GM19397 (cell line): ENCODE measurements at regions not wholly inside any gene's neighbourhood (a gene's known extent, or its start where the extent isn't known, plus 50 kb on each side); places are given as distances from the start of the nearest gene placed in this dataset.

Experiments
- ATAC-seq: cut with Tn5 transposase; IDR thresholded peaks from one replicate; pipeline ENCODE4 v1.9.1; 2021; ENCODE audit warnings: mild to moderate bottlenecking, moderate library complexity; ENCODE audit not compliant: unreplicated experiment

GRCh38 chr2:59312967-59313940, 1072.1 kb upstream of the FANCL start:
- ATAC-seq: no peak

GRCh38 chr2:59312029-59312428, 1070.9 kb upstream of the FANCL start:
- ATAC-seq: no peak

- no peak for ATAC-seq
Observed at GRCh38 chr2:59308108-59308507, 1067.0 kb upstream of the FANCL start.

GRCh38 chr2:59307196-59307595, 1066.1 kb upstream of the FANCL start:
- no peak for ATAC-seq

GRCh38 chr2:59303272-59303671, 1062.1 kb upstream of the FANCL start:
- no peak for ATAC-seq

- no peak for ATAC-seq
Observed at GRCh38 chr2:59302683-59303082, 1061.6 kb upstream of the FANCL start.

GRCh38 chr2:59301466-59302402, 1060.6 kb upstream of the FANCL start:
- ATAC-seq: no peak

- ATAC-seq: no peak
Observed at GRCh38 chr2:59297816-59298215, 1056.7 kb upstream of the FANCL start.

- ATAC-seq: no peak
Observed at GRCh38 chr2:59296279-59296678, 1055.2 kb upstream of the FANCL start.

- ATAC-seq: no peak
Observed at GRCh38 chr2:59295524-59296162, 1054.5 kb upstream of the FANCL start.

GRCh38 chr2:59288771-59289170, 1047.6 kb upstream of the FANCL start:
- ATAC-seq: no peak

GRCh38 chr2:59282374-59283057, 1041.4 kb upstream of the FANCL start:
- ATAC-seq: no peak

GRCh38 chr2:59277671-59278070, 1036.5 kb upstream of the FANCL start:
- ATAC-seq: no peak

GRCh38 chr2:59276917-59277316, 1035.8 kb upstream of the FANCL start:
- ATAC-seq: no peak

- no peak for ATAC-seq
Observed at GRCh38 chr2:59276033-59276432, 1034.9 kb upstream of the FANCL start.

GRCh38 chr2:59266453-59266852, 1025.3 kb upstream of the FANCL start:
- ATAC-seq: no peak

GRCh38 chr2:59259913-59260312, 1018.8 kb upstream of the FANCL start:
- no peak for ATAC-seq

GRCh38 chr2:59256290-59256689, 1015.2 kb upstream of the FANCL start:
- no peak for ATAC-seq

GRCh38 chr2:59254279-59254678, 1013.2 kb upstream of the FANCL start:
- no peak for ATAC-seq

GRCh38 chr2:59250307-59250677, 1009.2 kb upstream of the FANCL start:
- ATAC-seq: no peak
